ENCODE measurements at regions not wholly inside any gene's neighbourhood (a gene's known extent, or its start where the extent isn't known, plus 50 kb on each side); places are given as distances from the start of the nearest gene placed in this dataset.

DNA sequence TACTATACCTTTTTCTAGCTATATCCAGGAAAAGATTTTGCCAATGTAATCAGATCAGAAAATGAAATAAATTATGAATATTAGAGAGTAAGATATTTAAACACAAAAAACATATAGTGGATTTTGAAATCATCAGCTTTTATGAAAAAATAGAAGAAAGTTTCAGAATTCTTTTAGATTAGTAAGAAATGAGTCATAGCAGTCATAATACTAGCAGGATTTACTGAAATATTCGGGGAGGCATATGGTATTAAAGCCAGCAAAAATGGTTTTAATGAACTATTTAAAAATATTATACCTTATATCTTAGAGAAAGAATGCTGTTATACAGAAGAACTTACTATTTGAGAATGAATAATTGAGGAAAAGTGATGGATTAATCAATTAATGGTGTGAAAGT lies 303.6 kb upstream of the NUDT12 start:
- TF ChIP-seq, protein P1, sequence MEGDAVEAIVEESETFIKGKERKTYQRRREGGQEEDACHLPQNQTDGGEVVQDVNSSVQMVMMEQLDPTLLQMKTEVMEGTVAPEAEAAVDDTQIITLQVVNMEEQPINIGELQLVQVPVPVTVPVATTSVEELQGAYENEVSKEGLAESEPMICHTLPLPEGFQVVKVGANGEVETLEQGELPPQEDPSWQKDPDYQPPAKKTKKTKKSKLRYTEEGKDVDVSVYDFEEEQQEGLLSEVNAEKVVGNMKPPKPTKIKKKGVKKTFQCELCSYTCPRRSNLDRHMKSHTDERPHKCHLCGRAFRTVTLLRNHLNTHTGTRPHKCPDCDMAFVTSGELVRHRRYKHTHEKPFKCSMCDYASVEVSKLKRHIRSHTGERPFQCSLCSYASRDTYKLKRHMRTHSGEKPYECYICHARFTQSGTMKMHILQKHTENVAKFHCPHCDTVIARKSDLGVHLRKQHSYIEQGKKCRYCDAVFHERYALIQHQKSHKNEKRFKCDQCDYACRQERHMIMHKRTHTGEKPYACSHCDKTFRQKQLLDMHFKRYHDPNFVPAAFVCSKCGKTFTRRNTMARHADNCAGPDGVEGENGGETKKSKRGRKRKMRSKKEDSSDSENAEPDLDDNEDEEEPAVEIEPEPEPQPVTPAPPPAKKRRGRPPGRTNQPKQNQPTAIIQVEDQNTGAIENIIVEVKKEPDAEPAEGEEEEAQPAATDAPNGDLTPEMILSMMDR (conservative IDR thresholded peaks at IDR 0.05): no peak
- no peak for TF ChIP-seq ZFX (IDR thresholded peaks at IDR 0.05)
